SK-N-SH treated with all-trans-retinoic acid at 6 μM for 48 hours (cell line): ENCODE measurements at regions not wholly inside any gene's neighbourhood (a gene's known extent, or its start where the extent isn't known, plus 50 kb on each side); places are given as distances from the start of the nearest gene placed in this dataset.

Experiments
- CSRNP3 ChIP-seq: fragments of 250-450 bp; sonication (Bioruptor Pico); IDR thresholded peaks from 2 replicates; pipeline ENCODE4 v1.5.1; 2021; ENCODE audit warnings: mild to moderate bottlenecking, moderate library complexity
- ESRRG ChIP-seq: fragments of 250-450 bp; sonication (Bioruptor Pico); IDR thresholded peaks from 2 replicates; pipeline ENCODE4 v1.6.1; 2021; ENCODE audit warnings: mild to moderate bottlenecking
- TCF4 ChIP-seq: fragments of 250-450 bp; sonication (Bioruptor Pico); IDR thresholded peaks from 2 replicates; pipeline ENCODE4 v1.8.0; 2021; ENCODE audit warnings: mild to moderate bottlenecking, moderate library complexity, borderline replicate concordance

GRCh38 chr3:13745636-13746035 lies 134.2 kb downstream of the WNT7A start:
- TF ChIP-seq TCF4 (CRISPR knock-in tag): no peak
- TF ChIP-seq ESRRG: no peak
- TF ChIP-seq CSRNP3: no peak
